ENCODE measurements at regions not wholly inside any gene's neighbourhood (a gene's known extent, or its start where the extent isn't known, plus 50 kb on each side); places are given as distances from the start of the nearest gene placed in this dataset.
"Not testable (repeated sequence)": the region's sequence is repeated elsewhere in the genome, so short reads cannot be mapped to it uniquely, and the experiment has no call there.

DNA sequence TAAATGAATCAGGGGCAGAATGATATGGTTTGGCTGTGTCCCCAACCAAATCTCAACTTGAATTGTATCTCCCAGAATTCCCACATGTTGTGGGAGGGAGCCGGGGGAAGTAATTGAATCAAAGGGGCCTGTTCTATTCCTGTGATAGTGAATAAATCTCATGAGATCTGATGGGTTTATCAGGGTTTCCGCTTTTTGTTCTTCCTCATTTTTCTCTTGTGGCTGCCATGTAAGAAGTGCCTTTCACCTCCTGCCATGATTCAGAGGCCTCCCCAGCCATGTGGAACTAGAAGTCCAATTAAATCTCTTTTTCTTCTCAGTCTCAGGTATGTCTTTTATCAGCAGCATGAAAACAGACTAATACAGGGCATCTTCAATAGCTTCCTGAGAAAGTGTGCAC, 107.0 kb downstream of the OTUD1 start:
- not testable (repeated sequence) for DNase-seq

DNA sequence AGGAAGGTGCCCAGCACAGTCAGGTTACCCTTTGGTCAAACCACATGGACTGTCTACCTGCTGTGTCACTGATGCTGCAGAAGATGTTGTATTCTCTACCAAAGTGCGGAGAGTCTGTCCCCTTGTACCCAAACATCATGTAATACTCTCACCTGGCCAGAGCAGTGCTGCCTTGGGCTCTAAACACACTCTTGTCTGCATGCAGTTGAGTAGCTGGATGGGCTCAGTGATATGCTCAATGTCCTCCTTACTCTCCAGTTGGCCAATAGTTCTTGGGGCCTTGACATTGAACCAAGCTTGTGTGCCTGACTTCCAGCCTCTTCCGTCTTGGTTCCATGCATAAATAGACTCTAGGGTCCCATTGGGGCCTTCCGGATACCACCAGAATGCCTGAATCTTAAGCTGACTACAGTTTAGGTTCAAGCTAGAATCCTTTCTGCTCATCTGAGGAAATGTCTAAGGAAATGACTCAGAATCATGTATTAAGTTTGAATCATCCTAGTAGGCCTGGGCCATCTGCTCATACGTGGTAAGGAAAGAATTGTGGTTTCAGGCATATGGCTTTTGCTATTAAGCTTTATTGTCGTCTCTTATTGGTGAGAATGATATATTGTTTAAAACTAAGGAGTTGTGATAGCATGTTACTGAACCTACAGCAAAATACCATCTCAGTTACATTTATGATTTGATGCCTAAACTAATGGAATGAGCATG, 118.0 kb downstream of the OTUD1 start:
- DNase-seq, result no peak

DNA sequence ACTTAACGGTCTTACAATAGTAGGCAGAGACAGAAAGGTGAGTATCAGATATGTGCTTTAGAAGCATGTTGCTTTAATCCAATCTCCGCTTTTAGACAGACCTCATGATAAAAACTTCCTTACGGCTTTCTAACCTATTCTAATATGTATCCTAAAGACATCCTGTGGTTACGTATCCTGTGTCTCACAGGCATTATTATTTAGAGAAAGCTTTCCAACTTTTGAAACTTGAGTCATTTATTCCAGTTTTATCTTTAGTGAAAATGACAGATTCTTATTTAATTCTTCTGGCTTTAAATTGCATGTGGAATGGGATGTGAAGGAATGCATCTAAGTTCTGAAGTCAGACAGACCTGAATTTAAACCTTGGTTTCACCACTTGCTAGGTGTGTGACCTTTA, 118.9 kb downstream of the OTUD1 start:
- DNase-seq, result no peak

- no peak for DNase-seq
These were observed 119.5 kb downstream of the OTUD1 start for GRCh38 chr10:23558361-23558799.

DNA sequence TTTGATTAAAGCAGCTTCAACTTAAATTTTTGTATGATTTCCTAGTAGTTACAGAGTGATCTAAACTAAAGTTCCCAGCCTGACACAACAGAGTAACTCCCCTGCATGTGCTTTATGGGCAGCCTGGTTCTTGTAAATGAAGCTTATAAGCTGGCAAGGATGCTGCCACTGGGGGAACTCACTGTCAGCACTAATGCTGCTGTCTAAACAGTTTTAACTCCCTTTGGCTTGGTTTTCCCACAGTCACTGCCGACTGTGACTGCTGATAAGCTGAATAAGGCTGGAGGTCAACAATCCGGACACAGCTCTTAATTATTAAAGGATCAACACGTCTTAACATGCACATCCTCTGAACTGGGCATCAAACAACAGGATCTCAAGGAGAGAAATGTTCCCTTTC, 130.1 kb downstream of the OTUD1 start:
- DNase-seq, result no peak

DNA sequence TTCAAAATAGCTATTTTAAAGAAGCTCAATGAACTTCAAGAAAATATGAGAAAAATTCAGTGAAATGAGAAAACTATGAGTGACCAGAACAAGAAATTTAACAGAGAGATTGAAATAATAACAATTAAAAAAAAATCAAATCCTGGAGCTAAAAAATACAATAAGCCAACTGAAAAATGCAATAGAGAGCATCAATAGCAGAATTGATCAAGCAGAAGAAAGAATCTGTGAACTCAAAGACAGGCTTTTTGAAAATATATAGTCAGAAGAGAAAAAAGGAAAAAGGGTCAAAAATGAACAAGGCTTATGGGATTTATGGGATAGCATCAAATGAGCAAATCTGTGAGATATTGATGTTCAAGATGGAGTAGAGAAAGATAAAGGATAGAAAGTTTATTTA, 133.0 kb downstream of the OTUD1 start:
- DNase-seq, result no peak

GRCh38 chr10:23581906-23582450, 143.1 kb downstream of the OTUD1 start:
- DNase-seq, result no peak

GRCh38 chr10:23584396-23584795, 145.5 kb downstream of the OTUD1 start:
- no peak for DNase-seq

DNA sequence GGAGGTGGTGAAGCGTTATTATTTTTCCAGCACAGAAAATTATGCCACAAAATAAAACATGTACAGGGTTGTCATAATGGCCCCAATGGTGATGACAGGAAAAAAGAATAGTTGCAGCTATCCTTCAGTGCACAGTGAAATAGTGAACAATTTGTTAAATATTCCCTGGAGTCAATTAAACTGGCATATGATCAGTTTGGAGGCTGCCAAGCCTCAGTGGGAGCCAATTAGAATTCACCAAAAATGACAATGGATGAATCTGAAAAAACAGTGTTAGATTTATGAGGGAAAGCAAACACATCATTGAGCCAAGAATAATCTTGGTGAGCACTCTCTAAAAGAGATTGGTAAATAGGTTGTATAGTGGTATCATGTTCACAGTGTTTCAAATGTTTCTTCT, 146.3 kb downstream of the OTUD1 start:
- no peak for DNase-seq

GRCh38 chr10:23585666-23586065, 146.8 kb downstream of the OTUD1 start:
- DNase-seq, result no peak

DNA sequence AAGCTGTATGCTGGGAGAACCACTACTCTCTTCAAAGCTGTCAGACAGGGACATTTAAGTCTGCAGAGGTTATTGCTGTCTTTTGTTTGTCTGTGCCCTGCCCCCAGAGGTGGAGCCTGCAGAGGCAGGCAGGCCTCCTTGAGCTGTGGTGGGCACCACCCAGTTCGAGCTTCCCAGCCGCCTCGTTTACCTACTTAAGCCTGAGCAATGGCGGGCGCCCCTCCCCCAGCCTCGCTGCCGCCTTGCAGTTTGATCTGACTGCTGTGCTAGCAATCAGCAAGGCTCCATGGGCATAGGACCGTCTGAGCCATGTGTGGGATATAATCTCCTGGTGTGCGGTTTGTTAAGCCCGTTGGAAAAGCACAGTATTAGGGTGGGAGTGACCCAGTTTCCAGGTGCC, 156.4 kb downstream of the OTUD1 start:
- DNase-seq, result not testable (repeated sequence)

- DNase-seq, result no peak
These were observed 165.7 kb downstream of the OTUD1 start for GRCh38 chr10:23604613-23605012.

DNA sequence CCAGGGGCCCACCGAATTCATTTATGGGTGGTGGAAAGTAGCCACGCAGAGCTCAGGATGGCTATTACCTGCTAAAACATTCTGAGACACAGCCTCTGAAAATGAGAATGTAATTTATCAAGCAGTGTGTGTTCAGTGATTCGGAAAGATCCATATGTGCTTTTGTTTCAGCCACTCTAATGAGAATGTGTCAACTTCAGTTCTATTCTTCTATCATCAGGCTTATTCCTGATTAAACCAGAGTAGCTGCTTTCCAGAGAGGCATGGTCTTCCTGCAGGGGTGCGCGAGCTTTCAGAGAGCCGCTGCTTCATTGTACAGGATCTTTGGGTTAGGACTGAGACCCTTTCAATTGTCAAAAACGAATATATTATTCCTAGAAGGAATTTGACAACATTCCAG, 167.6 kb downstream of the OTUD1 start:
- no peak for DNase-seq

DNA sequence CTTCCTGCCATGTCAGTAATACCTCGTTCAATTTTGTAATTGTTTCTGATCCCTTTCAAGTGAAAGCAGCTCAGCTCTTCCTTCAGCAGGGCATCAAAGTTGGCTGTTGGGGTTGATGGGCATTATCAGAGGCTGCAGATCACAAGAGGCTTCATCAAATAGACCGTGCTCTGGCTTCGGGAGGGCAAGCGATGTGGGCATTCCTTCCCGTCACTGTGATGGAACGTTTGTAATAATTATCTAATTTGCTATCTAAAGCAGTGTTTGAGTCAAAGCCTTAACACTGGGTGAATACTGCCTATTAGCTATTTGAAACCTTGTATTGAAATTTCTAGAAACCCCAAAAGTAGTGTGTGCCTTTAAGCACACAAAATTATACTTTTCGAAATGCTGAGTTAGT, 170.1 kb downstream of the OTUD1 start:
- no peak for DNase-seq

DNA sequence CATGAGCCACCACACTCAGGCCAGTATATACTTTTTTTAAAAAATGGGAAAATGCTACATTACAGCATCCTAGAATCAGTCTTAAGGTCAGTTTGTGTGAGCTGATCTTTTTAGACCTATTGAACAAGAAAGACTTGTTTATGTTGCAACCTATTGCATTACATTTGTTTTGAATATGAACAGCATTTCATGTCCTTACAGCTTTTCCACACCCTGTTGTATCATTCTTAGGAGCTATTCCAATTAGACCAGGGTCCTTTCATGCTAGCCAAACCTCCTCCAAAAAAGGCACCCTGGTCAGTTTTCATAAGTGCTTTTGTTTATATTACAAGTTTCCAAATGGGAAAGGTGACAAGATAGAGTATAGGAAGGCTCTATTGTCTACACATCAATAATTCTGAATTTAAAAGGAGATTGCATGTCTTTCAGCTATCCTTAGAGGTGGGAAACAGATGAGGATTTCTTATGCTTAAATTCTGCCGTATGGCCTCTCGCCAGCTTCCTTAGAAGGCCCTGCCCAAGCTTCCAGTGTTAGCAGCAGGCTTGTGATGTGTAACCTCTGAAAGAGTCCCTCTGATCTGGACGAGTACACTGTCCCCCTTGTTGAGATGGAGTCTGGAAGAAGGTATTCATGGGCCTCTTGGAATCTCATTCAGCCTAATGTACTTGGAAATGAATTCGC, 171.9 kb downstream of the OTUD1 start:
- no peak for DNase-seq

- no peak for DNase-seq
These were observed 172.6 kb downstream of the OTUD1 start for GRCh38 chr10:23611308-23612029.

DNA sequence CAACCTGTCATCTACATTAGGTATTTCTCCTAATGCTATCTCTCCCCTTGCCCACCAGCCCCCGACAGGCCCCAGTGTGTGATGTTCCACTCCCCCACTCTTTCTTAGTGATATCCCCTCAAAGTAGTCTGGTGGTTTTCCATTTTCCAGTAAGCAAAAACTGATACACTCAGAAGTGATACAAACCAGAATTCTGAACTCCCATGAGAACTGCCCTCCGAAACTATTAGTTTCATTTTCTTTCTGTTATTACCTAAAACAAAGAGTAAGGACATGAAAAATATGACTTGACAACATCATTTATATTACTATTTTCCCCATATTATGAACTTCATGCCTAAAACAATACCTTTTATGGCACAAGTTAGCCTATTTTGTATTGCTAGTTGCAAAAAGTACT, 175.0 kb downstream of the OTUD1 start:
- no peak for DNase-seq

GRCh38 chr10:23614483-23614882, 175.6 kb downstream of the OTUD1 start:
- DNase-seq, result no peak

DNA sequence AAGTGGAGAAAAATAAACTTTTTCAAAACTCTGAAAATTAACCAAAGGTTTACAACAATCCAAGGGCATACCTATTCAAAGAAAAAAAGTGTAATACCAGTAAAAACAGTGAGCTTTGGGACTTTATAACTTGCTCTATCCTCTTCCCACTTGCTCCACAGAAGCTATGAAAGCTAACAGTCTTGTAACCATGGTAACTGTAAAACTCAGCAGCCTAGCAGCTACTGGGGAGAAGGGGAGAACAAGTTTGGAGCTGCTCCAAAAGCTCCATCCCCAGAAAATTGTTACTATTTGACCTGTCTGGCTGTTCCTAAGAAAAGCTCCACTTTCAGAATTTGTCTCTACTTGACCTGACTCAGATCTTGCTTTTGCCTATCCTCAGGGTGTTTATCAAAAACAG, 191.5 kb downstream of the OTUD1 start:
- DNase-seq, result no peak

GRCh38 chr10:23630885-23631284, 192.0 kb downstream of the OTUD1 start:
- DNase-seq, result no peak

- DNase-seq, result no peak
These were observed 204.4 kb downstream of the OTUD1 start for GRCh38 chr10:23643111-23643780.

- no peak for DNase-seq
These were observed 209.7 kb downstream of the OTUD1 start for GRCh38 chr10:23648618-23649017.

GRCh38 chr10:23656735-23657134, 217.9 kb downstream of the OTUD1 start:
- no peak for DNase-seq

Measured in CD4-positive, alpha-beta T cell treated with Interleukin-4 for 4 hours (primary cell).